Astrocyte of the spinal cord (primary cell): ENCODE measurements at regions not wholly inside any gene's neighbourhood (a gene's known extent, or its start where the extent isn't known, plus 50 kb on each side); places are given as distances from the start of the nearest gene placed in this dataset.
A peak's percentile ranks its signal among the peaks of the same experiment; 100 is the strongest.

Experiments
- DNase-seq: peaks from one replicate; pipeline ENCODE4 v3.0.0; 2011; ENCODE audit warnings: low read depth, low spot score
- H3K4me3 ChIP-seq: 2 replicates; pipeline ENCODE4 v1.5.1; 2011; ENCODE audit warnings: low read depth, mild to moderate bottlenecking, low read length, moderate library complexity
- CTCF ChIP-seq: IDR thresholded peaks from 2 replicates; pipeline ENCODE4 v1.5.1; 2012; ENCODE audit warnings: low read depth, mild to moderate bottlenecking, low read length, inconsistent platforms
- in situ Hi-C: cut with HindIII; loops from 2 replicates; pipeline ENCODE4 v1.10.0; 2017; ENCODE audit warnings: low sequenced_read_pairs

- no peak for TF ChIP-seq CTCF
- no peak overlapping the region for H3K4me3 ChIP-seq
- DNase-seq = no peak
- in situ Hi-C loops = no loop called here
These were observed 263.0 kb upstream of the TOPAZ1 start for GRCh38 chr3:43978708-43979107.

DNA sequence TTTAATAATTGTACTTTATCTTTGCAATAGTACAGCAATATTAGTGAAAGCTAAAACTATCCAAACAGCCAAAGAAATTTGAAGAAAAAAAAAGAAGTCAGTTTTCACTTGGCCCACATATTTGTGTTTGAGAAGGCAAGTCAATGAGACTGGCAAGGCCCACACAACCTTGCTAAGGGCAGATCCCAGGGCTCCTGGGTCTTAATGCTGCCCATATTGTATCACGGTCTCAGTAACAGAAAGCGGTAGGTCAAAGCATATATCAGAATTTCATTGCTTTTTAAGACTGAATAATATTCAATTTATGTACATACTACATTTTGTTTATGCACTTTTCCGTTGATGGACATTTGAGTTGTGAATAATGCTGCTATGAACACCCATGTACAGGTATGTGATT lies 262.0 kb upstream of the TOPAZ1 start:
- H3K4me3 ChIP-seq = no peak overlapping the region
- in situ Hi-C loops = no loop called here
- no peak for TF ChIP-seq CTCF
- no peak for DNase-seq

GRCh38 chr3:43994657-43995546 lies 246.8 kb upstream of the TOPAZ1 start:
- in situ Hi-C loops = no loop called here
- DNase-seq = peak; percentile 40
- peak overlapping the region; percentile 77 for H3K4me3 ChIP-seq
- TF ChIP-seq CTCF = peak; percentile 20

GRCh38 chr3:43995547-43996378 lies 245.9 kb upstream of the TOPAZ1 start:
- DNase-seq = no peak
- peak overlapping the region; percentile 77 for H3K4me3 ChIP-seq
- in situ Hi-C loops = no loop called here
- TF ChIP-seq CTCF = no peak

DNA sequence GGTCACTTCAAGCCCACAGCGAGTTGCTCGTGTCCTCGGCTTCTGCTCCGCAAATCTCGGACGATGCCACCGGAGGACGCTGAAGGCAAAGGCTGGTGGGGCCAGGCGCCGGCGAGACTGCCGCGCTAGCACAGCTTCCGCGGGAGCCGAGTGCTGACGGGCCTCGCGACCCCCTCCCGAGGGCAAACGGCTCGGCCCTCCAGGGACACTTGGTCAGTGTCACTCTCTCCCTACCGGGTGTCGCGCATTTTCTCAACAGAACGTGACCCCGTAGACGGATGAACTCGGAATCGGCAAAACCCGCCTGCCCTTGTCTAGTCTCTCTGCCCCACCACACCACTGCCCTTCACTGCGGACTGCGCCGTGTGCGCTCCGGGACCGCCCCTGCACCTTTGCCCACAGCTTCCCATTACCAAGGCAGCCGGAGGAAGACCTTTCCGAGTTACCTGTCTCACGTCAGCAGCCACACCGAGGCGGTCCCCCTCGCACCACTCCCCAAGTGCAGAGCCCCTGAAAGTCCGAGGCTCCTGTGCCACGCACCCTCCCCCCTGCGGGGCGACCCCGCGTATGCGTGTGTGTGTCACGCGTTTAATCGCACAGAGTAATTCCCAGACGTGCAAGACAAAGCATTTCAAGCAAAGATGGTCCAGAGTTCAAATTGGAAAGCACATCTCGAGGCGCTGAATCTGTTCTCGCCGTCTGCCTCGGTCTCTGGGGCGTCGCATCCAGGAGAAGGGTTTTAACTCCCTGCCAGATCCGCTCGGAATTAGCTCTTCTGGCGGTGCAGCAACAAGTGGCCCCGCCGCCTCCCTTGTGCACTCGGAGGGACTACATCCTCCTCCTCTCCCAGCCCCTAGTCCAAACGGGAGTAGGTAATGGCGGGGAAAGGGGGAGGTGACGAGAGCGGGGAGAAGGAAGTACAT lies 245.0 kb upstream of the TOPAZ1 start:
- DNase-seq = peak; percentile 63

More for the DNA sequence above, 245.0 kb upstream of the TOPAZ1 start:
- peak overlapping the region; percentile 77 for H3K4me3 ChIP-seq
- in situ Hi-C loops = no loop called here
- TF ChIP-seq CTCF = peak; percentile 51
